ENCODE measurements at regions not wholly inside any gene's neighbourhood (a gene's known extent, or its start where the extent isn't known, plus 50 kb on each side); places are given as distances from the start of the nearest gene placed in this dataset.

DNA sequence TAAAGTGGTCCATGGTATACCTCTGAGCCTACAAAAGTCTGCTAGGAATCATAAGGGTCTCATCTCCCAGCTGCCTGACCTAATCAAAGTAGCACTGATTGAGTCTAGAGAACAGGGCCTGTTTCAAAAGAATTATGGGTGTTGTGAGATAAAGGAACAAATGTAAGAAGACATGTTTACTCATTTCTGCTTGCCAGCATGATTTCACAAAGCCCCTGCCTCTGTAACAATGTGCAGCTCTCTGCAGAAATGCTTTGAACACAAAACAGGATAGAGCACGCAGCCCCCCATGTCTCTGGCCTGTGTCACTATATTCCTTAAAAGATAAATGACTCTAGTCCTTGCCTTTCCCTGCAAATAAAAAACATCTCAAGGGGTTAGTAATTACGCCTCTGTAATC is 94.7 kb upstream of the IGSF10 start:
- H3K4me3 ChIP-seq, result no peak overlapping the region
- DNase-seq (ENCODE audit: low spot score), result no peak
- no peaks in the 10 kb centered on the region for H3K27me3 ChIP-seq (replicated peaks; ENCODE audit: insufficient read depth)
- no peaks in the 10 kb centered on the region for H3K4me1 ChIP-seq (replicated peaks)
- H3K9me3 ChIP-seq, result no peaks in the 10 kb centered on the region
- H3K36me3 ChIP-seq, result no peaks in the 10 kb centered on the region
- intact Hi-C loops (cut with DNase I), result no loop called here
- WGBS, result 85% methylated on average over 2 of the region's 2 CpGs
- TF ChIP-seq POLR2A (IDR thresholded peaks at IDR 0.05) (no peak), POLR2AphosphoS5 (IDR thresholded peaks at IDR 0.05) (no peak), CTCF (IDR thresholded peaks at IDR 0.05) (no peak)
- H3K27ac ChIP-seq, result no peak overlapping the region

DNA sequence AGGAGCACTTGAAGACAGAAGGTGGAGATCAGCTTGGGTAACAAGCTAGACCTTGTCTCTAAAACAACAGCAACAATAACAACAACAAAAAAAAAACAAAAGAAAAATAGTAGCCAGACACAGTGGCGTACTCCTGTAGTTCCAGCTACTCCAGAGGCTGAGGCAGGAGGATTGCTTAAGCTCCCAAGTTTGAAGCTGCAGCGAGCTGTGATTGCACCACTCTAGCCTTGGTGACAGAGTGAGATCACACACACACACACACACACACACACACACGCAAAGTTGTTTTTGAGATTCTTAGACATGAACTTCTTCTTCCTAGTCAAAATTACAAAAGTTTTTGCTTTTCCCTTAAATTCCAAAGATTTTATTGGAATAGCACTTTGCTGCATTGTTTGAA is 93.0 kb upstream of the IGSF10 start:
- Histone ChIP-seq H3K4me3 (no peak overlapping the region), H3K4me1 (replicated peaks) (no peaks in the 10 kb centered on the region), H3K27me3 (replicated peaks; ENCODE audit: insufficient read depth) (no peaks in the 10 kb centered on the region), H3K27ac (no peak overlapping the region), H3K36me3 (no peaks in the 10 kb centered on the region), H3K9me3 (no peaks in the 10 kb centered on the region)
- intact Hi-C loops (cut with DNase I), result no loop called here
- no peak for DNase-seq (ENCODE audit: low spot score)
- TF ChIP-seq POLR2AphosphoS5 (IDR thresholded peaks at IDR 0.05), result no peak
- TF ChIP-seq POLR2A (IDR thresholded peaks at IDR 0.05), result no peak
- no peak for TF ChIP-seq CTCF (IDR thresholded peaks at IDR 0.05)
- 95% methylated on average over 3 of the region's 3 CpGs for WGBS

DNA sequence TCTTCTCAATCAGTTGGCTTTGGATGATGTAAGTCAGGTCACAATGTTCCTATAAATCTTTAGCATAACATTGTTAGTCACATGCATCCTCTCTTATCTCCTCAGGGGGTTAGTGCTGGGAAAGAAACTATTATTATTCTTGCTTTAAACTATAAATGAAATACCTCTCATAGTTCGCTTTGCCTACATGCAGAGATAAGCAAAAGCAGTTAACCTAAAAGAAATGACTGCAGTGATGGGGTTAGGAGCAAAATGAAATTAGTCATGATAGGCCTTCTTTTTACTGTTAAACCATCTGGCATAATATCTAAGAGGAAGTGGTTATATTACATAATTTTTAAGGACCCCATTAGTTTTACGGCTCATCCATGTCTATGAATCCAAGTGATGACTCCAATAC is 91.7 kb upstream of the IGSF10 start:
- Histone ChIP-seq H3K9me3 (no peaks in the 10 kb centered on the region), H3K27ac (no peak overlapping the region), H3K4me3 (no peak overlapping the region), H3K4me1 (replicated peaks) (no peaks in the 10 kb centered on the region), H3K27me3 (replicated peaks; ENCODE audit: insufficient read depth) (no peaks in the 10 kb centered on the region), H3K36me3 (no peaks in the 10 kb centered on the region)
- intact Hi-C loops (cut with DNase I), result no loop called here
- 86% methylated on average over 2 of the region's 2 CpGs for whole genome bisulfite sequencing
- DNase-seq (ENCODE audit: low spot score), result no peak
- no peak for TF ChIP-seq CTCF (IDR thresholded peaks at IDR 0.05)
- no peak for TF ChIP-seq POLR2AphosphoS5 (IDR thresholded peaks at IDR 0.05)
- TF ChIP-seq POLR2A (IDR thresholded peaks at IDR 0.05), result no peak

GRCh38 chr3:151550642-151551041 is 89.8 kb upstream of the IGSF10 start:
- no peak for DNase-seq (ENCODE audit: low spot score)
- H3K9me3 ChIP-seq, result no peaks in the 10 kb centered on the region
- H3K27me3 ChIP-seq (replicated peaks; ENCODE audit: insufficient read depth), result no peaks in the 10 kb centered on the region
- no peak for TF ChIP-seq CTCF (IDR thresholded peaks at IDR 0.05)
- TF ChIP-seq POLR2A (IDR thresholded peaks at IDR 0.05), result no peak
- TF ChIP-seq POLR2AphosphoS5 (IDR thresholded peaks at IDR 0.05), result no peak
- intact Hi-C loops (cut with DNase I), result no loop called here
- H3K36me3 ChIP-seq, result no peaks in the 10 kb centered on the region
- H3K4me1 ChIP-seq (replicated peaks), result no peaks in the 10 kb centered on the region
- whole genome bisulfite sequencing, result 77% methylated on average over 5 of the region's 5 CpGs
- H3K27ac ChIP-seq, result no peak overlapping the region
- H3K4me3 ChIP-seq, result no peak overlapping the region

DNA sequence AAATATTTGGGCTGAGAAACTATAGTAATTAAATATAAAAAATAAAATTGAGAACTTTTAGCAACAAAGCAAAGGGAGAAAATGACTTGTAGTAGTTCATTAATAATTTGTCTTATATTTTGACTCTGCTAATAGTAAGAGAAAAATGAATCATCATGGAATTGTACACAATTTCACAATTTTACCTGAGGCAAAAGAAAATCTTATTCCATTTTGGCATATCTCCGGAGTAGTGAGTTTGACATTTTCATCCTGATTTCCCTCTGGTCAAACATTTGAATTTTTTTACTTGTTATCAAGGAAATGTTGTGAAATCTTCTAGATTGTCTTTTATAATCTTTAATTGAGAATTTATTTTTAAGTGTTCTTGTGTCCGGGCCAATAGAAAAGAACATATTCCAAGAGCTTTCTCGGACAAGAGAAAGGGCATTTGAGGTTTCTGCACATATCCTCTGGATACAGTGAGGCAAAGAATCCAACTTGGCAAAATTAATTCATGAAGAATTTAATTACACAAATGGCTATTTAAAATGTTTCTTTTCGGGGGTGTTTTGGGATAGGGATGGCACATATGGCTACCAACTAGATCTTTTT is 89.3 kb upstream of the IGSF10 start:
- no peaks in the 10 kb centered on the region for H3K36me3 ChIP-seq
- TF ChIP-seq POLR2A (IDR thresholded peaks at IDR 0.05) (no peak), CTCF (IDR thresholded peaks at IDR 0.05) (no peak), POLR2AphosphoS5 (IDR thresholded peaks at IDR 0.05) (no peak)
- DNase-seq (ENCODE audit: low spot score), result no peak
- no peaks in the 10 kb centered on the region for H3K4me1 ChIP-seq (replicated peaks)
- H3K9me3 ChIP-seq, result no peaks in the 10 kb centered on the region
- H3K27me3 ChIP-seq (replicated peaks; ENCODE audit: insufficient read depth), result no peaks in the 10 kb centered on the region
- 67% methylated on average over 4 of the region's 4 CpGs for WGBS
- H3K27ac ChIP-seq, result no peak overlapping the region
- intact Hi-C loops (cut with DNase I), result no loop called here
- no peak overlapping the region for H3K4me3 ChIP-seq

All from prostate gland (tissue), 2 donors.